ENCODE measurements at regions not wholly inside any gene's neighbourhood (a gene's known extent, or its start where the extent isn't known, plus 50 kb on each side); places are given as distances from the start of the nearest gene placed in this dataset.

GRCh38 chr7:37524797-37525196 lies 76.1 kb upstream of the ELMO1 start:
- Histone ChIP-seq H3K36me3 (ENCODE audit: control insufficient read depth in 2 of 2, insufficient read depth in 2 of 2, low read length in 1 of 2) (no peaks in the 10 kb centered on the region), H3K9me3 (ENCODE audit: control insufficient read depth in 2 of 2, insufficient read depth in 1 of 2, low read length in 1 of 2) (no peaks in the 10 kb centered on the region), H3K4me3 (ENCODE audit: low read length in 2 of 2) (no peak overlapping the region), H3K4me1 (ENCODE audit: control insufficient read depth in 2 of 2, insufficient read depth in 2 of 2, low read length in 2 of 2) (no peaks in the 10 kb centered on the region), H3K27me3 (ENCODE audit: control insufficient read depth in 2 of 2, insufficient read depth in 1 of 2, low read length in 1 of 2) (no peaks in the 10 kb centered on the region), H3K27ac (ENCODE audit: low read depth in 1 of 2, low read length in 1 of 2) (no peak overlapping the region)
- DNase-seq (ENCODE audit: low read depth in 6 of 9, low spot score in 9 of 9): no peak
- 92% methylated on average over 2 of the region's 2 CpGs for WGBS

- no peaks in the 10 kb centered on the region for H3K4me1 ChIP-seq (ENCODE audit: control insufficient read depth in 2 of 2, insufficient read depth in 2 of 2, low read length in 2 of 2)
- no peak for DNase-seq (ENCODE audit: low read depth in 6 of 9, low spot score in 9 of 9)
- H3K4me3 ChIP-seq (ENCODE audit: low read length in 2 of 2): no peak overlapping the region
- WGBS: 94% methylated on average over 4 of the region's 4 CpGs
- H3K27ac ChIP-seq (ENCODE audit: low read depth in 1 of 2, low read length in 1 of 2): no peak overlapping the region
- H3K36me3 ChIP-seq (ENCODE audit: control insufficient read depth in 2 of 2, insufficient read depth in 2 of 2, low read length in 1 of 2): no peaks in the 10 kb centered on the region
- H3K27me3 ChIP-seq (ENCODE audit: control insufficient read depth in 2 of 2, insufficient read depth in 1 of 2, low read length in 1 of 2): no peaks in the 10 kb centered on the region
- H3K9me3 ChIP-seq (ENCODE audit: control insufficient read depth in 2 of 2, insufficient read depth in 1 of 2, low read length in 1 of 2): no peaks in the 10 kb centered on the region
These were observed 78.0 kb upstream of the ELMO1 start for GRCh38 chr7:37526623-37527022.

- H3K4me3 ChIP-seq (ENCODE audit: low read length in 2 of 2): no peak overlapping the region
- no peak for DNase-seq (ENCODE audit: low read depth in 6 of 9, low spot score in 9 of 9)
- 99% methylated on average over 4 of the region's 4 CpGs for WGBS
- H3K9me3 ChIP-seq (ENCODE audit: control insufficient read depth in 2 of 2, insufficient read depth in 1 of 2, low read length in 1 of 2): no peaks in the 10 kb centered on the region
- no peaks in the 10 kb centered on the region for H3K4me1 ChIP-seq (ENCODE audit: control insufficient read depth in 2 of 2, insufficient read depth in 2 of 2, low read length in 2 of 2)
- H3K36me3 ChIP-seq (ENCODE audit: control insufficient read depth in 2 of 2, insufficient read depth in 2 of 2, low read length in 1 of 2): no peaks in the 10 kb centered on the region
- H3K27me3 ChIP-seq (ENCODE audit: control insufficient read depth in 2 of 2, insufficient read depth in 1 of 2, low read length in 1 of 2): no peaks in the 10 kb centered on the region
- no peak overlapping the region for H3K27ac ChIP-seq (ENCODE audit: low read depth in 1 of 2, low read length in 1 of 2)
These were observed 78.4 kb upstream of the ELMO1 start for GRCh38 chr7:37527109-37527508.

GRCh38 chr7:37531225-37531624 lies 82.6 kb upstream of the ELMO1 start:
- DNase-seq (ENCODE audit: low read depth in 6 of 9, low spot score in 9 of 9): no peak
- H3K9me3 ChIP-seq (ENCODE audit: control insufficient read depth in 2 of 2, insufficient read depth in 1 of 2, low read length in 1 of 2): no peaks in the 10 kb centered on the region
- H3K36me3 ChIP-seq (ENCODE audit: control insufficient read depth in 2 of 2, insufficient read depth in 2 of 2, low read length in 1 of 2): no peaks in the 10 kb centered on the region
- H3K27ac ChIP-seq (ENCODE audit: low read depth in 1 of 2, low read length in 1 of 2): no peak overlapping the region
- H3K4me1 ChIP-seq (ENCODE audit: control insufficient read depth in 2 of 2, insufficient read depth in 2 of 2, low read length in 2 of 2): no peaks in the 10 kb centered on the region
- H3K4me3 ChIP-seq (ENCODE audit: low read length in 2 of 2): no peak overlapping the region
- 61% methylated on average over 6 of the region's 6 CpGs for WGBS
- H3K27me3 ChIP-seq (ENCODE audit: control insufficient read depth in 2 of 2, insufficient read depth in 1 of 2, low read length in 1 of 2): no peaks in the 10 kb centered on the region

- H3K27ac ChIP-seq (ENCODE audit: low read depth in 1 of 2, low read length in 1 of 2): no peak overlapping the region
- WGBS: 97% methylated on average over 3 of the region's 3 CpGs
- H3K27me3 ChIP-seq (ENCODE audit: control insufficient read depth in 2 of 2, insufficient read depth in 1 of 2, low read length in 1 of 2): no peaks in the 10 kb centered on the region
- no peak overlapping the region for H3K4me3 ChIP-seq (ENCODE audit: low read length in 2 of 2)
- H3K4me1 ChIP-seq (ENCODE audit: control insufficient read depth in 2 of 2, insufficient read depth in 2 of 2, low read length in 2 of 2): no peaks in the 10 kb centered on the region
- H3K9me3 ChIP-seq (ENCODE audit: control insufficient read depth in 2 of 2, insufficient read depth in 1 of 2, low read length in 1 of 2): no peaks in the 10 kb centered on the region
- H3K36me3 ChIP-seq (ENCODE audit: control insufficient read depth in 2 of 2, insufficient read depth in 2 of 2, low read length in 1 of 2): no peaks in the 10 kb centered on the region
- no peak for DNase-seq (ENCODE audit: low read depth in 6 of 9, low spot score in 9 of 9)
These were observed 84.0 kb upstream of the ELMO1 start for GRCh38 chr7:37532636-37533035.

- Histone ChIP-seq H3K27ac (ENCODE audit: low read depth in 1 of 2, low read length in 1 of 2) (no peak overlapping the region), H3K27me3 (ENCODE audit: control insufficient read depth in 2 of 2, insufficient read depth in 1 of 2, low read length in 1 of 2) (no peaks in the 10 kb centered on the region), H3K4me1 (ENCODE audit: control insufficient read depth in 2 of 2, insufficient read depth in 2 of 2, low read length in 2 of 2) (no peaks in the 10 kb centered on the region), H3K36me3 (ENCODE audit: control insufficient read depth in 2 of 2, insufficient read depth in 2 of 2, low read length in 1 of 2) (no peaks in the 10 kb centered on the region), H3K9me3 (ENCODE audit: control insufficient read depth in 2 of 2, insufficient read depth in 1 of 2, low read length in 1 of 2) (no peaks in the 10 kb centered on the region), H3K4me3 (ENCODE audit: low read length in 2 of 2) (no peak overlapping the region)
- DNase-seq (ENCODE audit: low read depth in 6 of 9, low spot score in 9 of 9): no peak
- WGBS: 96% methylated on average over 7 of the region's 7 CpGs
These were observed 86.4 kb upstream of the ELMO1 start for GRCh38 chr7:37534893-37535610.

GRCh38 chr7:37535841-37536240 lies 87.2 kb upstream of the ELMO1 start:
- Histone ChIP-seq H3K4me3 (ENCODE audit: low read length in 2 of 2) (no peak overlapping the region), H3K36me3 (ENCODE audit: control insufficient read depth in 2 of 2, insufficient read depth in 2 of 2, low read length in 1 of 2) (no peaks in the 10 kb centered on the region), H3K27ac (ENCODE audit: low read depth in 1 of 2, low read length in 1 of 2) (no peak overlapping the region), H3K4me1 (ENCODE audit: control insufficient read depth in 2 of 2, insufficient read depth in 2 of 2, low read length in 2 of 2) (no peaks in the 10 kb centered on the region), H3K9me3 (ENCODE audit: control insufficient read depth in 2 of 2, insufficient read depth in 1 of 2, low read length in 1 of 2) (no peaks in the 10 kb centered on the region), H3K27me3 (ENCODE audit: control insufficient read depth in 2 of 2, insufficient read depth in 1 of 2, low read length in 1 of 2) (no peaks in the 10 kb centered on the region)
- DNase-seq (ENCODE audit: low read depth in 6 of 9, low spot score in 9 of 9): no peak

- 71% methylated on average over 4 of the region's 4 CpGs for WGBS
- no peak for DNase-seq (ENCODE audit: low read depth in 6 of 9, low spot score in 9 of 9)
- Histone ChIP-seq H3K36me3 (ENCODE audit: control insufficient read depth in 2 of 2, insufficient read depth in 2 of 2, low read length in 1 of 2) (no peaks in the 10 kb centered on the region), H3K27ac (ENCODE audit: low read depth in 1 of 2, low read length in 1 of 2) (no peak overlapping the region), H3K4me3 (ENCODE audit: low read length in 2 of 2) (no peak overlapping the region), H3K27me3 (ENCODE audit: control insufficient read depth in 2 of 2, insufficient read depth in 1 of 2, low read length in 1 of 2) (no peaks in the 10 kb centered on the region), H3K4me1 (ENCODE audit: control insufficient read depth in 2 of 2, insufficient read depth in 2 of 2, low read length in 2 of 2) (no peaks in the 10 kb centered on the region), H3K9me3 (ENCODE audit: control insufficient read depth in 2 of 2, insufficient read depth in 1 of 2, low read length in 1 of 2) (no peaks in the 10 kb centered on the region)
These were observed 88.0 kb upstream of the ELMO1 start for GRCh38 chr7:37536706-37537105.

GRCh38 chr7:37537439-37537838 lies 88.8 kb upstream of the ELMO1 start:
- Histone ChIP-seq H3K4me1 (ENCODE audit: control insufficient read depth in 2 of 2, insufficient read depth in 2 of 2, low read length in 2 of 2) (no peaks in the 10 kb centered on the region), H3K36me3 (ENCODE audit: control insufficient read depth in 2 of 2, insufficient read depth in 2 of 2, low read length in 1 of 2) (no peaks in the 10 kb centered on the region), H3K9me3 (ENCODE audit: control insufficient read depth in 2 of 2, insufficient read depth in 1 of 2, low read length in 1 of 2) (no peaks in the 10 kb centered on the region), H3K27me3 (ENCODE audit: control insufficient read depth in 2 of 2, insufficient read depth in 1 of 2, low read length in 1 of 2) (no peaks in the 10 kb centered on the region), H3K27ac (ENCODE audit: low read depth in 1 of 2, low read length in 1 of 2) (no peak overlapping the region), H3K4me3 (ENCODE audit: low read length in 2 of 2) (no peak overlapping the region)
- no peak for DNase-seq (ENCODE audit: low read depth in 6 of 9, low spot score in 9 of 9)
- over 99% methylated on average over 5 of the region's 5 CpGs for WGBS

GRCh38 chr7:37538945-37539344 lies 90.3 kb upstream of the ELMO1 start:
- Histone ChIP-seq H3K4me3 (ENCODE audit: low read length in 2 of 2) (no peak overlapping the region), H3K9me3 (ENCODE audit: control insufficient read depth in 2 of 2, insufficient read depth in 1 of 2, low read length in 1 of 2) (no peaks in the 10 kb centered on the region), H3K27me3 (ENCODE audit: control insufficient read depth in 2 of 2, insufficient read depth in 1 of 2, low read length in 1 of 2) (no peaks in the 10 kb centered on the region), H3K4me1 (ENCODE audit: control insufficient read depth in 2 of 2, insufficient read depth in 2 of 2, low read length in 2 of 2) (no peaks in the 10 kb centered on the region), H3K36me3 (ENCODE audit: control insufficient read depth in 2 of 2, insufficient read depth in 2 of 2, low read length in 1 of 2) (no peaks in the 10 kb centered on the region), H3K27ac (ENCODE audit: low read depth in 1 of 2, low read length in 1 of 2) (no peak overlapping the region)
- WGBS: 98% methylated on average over 4 of the region's 4 CpGs
- DNase-seq (ENCODE audit: low read depth in 6 of 9, low spot score in 9 of 9): no peak

Measured in thymus (tissue), 11 donors.